LNCaP clone FGC (cell line): ENCODE measurements at regions not wholly inside any gene's neighbourhood (a gene's known extent, or its start where the extent isn't known, plus 50 kb on each side); places are given as distances from the start of the nearest gene placed in this dataset.
A peak's percentile ranks its signal among the peaks of the same experiment; 100 is the strongest.

ENCODE experiments used
- DNase-seq: peaks from one replicate; pipeline ENCODE4 v3.0.0-alpha.2; 2011; ENCODE audit warnings: low read depth
- H3K4me3 ChIP-seq: 2 replicates; pipeline ENCODE4 v1.5.1; 2011; ENCODE audit warnings: mild to moderate bottlenecking, low read depth, low read length, control low read depth
- CTCF ChIP-seq: IDR thresholded peaks from 2 replicates; pipeline ENCODE4 v1.5.1; 2012; ENCODE audit warnings: mild to moderate bottlenecking; ENCODE audit not compliant: control insufficient read depth, insufficient read depth; ENCODE audit errors: extremely low read depth

GRCh38 chr7:10120936-10121335, 852.7 kb upstream of the PHF14 start:
- H3K4me3 ChIP-seq = no peak overlapping the region
- TF ChIP-seq CTCF = no peak
- DNase-seq = no peak

- DNase-seq = no peak
- TF ChIP-seq CTCF = no peak
- no peak overlapping the region for H3K4me3 ChIP-seq
Measured at GRCh38 chr7:10121631-10122030, 852.0 kb upstream of the PHF14 start.

- no peak for DNase-seq
- no peak for TF ChIP-seq CTCF
- no peak overlapping the region for H3K4me3 ChIP-seq
Measured at GRCh38 chr7:10122551-10123100, 851.0 kb upstream of the PHF14 start.

- TF ChIP-seq CTCF = peak; percentile 47
- DNase-seq = no peak
- H3K4me3 ChIP-seq = no peak overlapping the region
Measured at GRCh38 chr7:10128748-10129147, 844.9 kb upstream of the PHF14 start.

- H3K4me3 ChIP-seq = no peak overlapping the region
- TF ChIP-seq CTCF = no peak
- no peak for DNase-seq
Measured at GRCh38 chr7:10138087-10138854, 835.4 kb upstream of the PHF14 start.

GRCh38 chr7:10146271-10146670, 827.4 kb upstream of the PHF14 start:
- no peak overlapping the region for H3K4me3 ChIP-seq
- TF ChIP-seq CTCF = no peak
- no peak for DNase-seq

GRCh38 chr7:10156972-10157371, 816.7 kb upstream of the PHF14 start:
- TF ChIP-seq CTCF = no peak
- no peak for DNase-seq
- H3K4me3 ChIP-seq = no peak overlapping the region
